Retinal pigment epithelial cell (primary cell): ENCODE measurements at regions not wholly inside any gene's neighbourhood (a gene's known extent, or its start where the extent isn't known, plus 50 kb on each side); places are given as distances from the start of the nearest gene placed in this dataset.

ENCODE experiments used
- DNase-seq: peaks from one replicate; pipeline ENCODE4 v3.0.0-alpha.2; 2010; ENCODE audit warnings: low read depth
- H3K4me3 ChIP-seq: 2 replicates; pipeline ENCODE4 v1.5.1; 2011; ENCODE audit warnings: mild to moderate bottlenecking, low read length, control low read depth, moderate library complexity
- CTCF ChIP-seq: conservative IDR thresholded peaks from 2 replicates; pipeline ENCODE4 v1.5.1; 2011; ENCODE audit warnings: low read depth, low read length, control low read depth, inconsistent platforms

DNA sequence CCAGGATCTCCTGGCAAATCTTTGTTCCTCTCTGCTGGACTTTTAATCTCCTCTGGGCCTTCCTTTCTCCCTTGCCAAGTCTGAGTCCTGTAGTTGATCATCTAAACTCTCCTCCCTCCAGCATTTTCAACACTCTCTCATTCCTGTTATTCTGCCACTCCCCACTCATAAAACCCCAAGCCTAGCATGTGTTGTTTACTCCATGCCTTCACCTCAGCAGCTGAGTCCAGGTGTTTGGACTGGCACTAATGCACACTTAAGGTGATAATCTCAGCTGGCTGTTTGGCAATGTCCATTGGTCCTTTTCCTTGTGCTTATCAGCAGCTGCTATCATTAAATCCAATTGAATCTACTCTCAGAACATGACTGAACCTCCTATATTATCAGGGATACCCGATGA lies 876.8 kb upstream of the TENM4 start:
- DNase-seq = no peak
- no peak overlapping the region for H3K4me3 ChIP-seq
- TF ChIP-seq CTCF = no peak

- no peak for TF ChIP-seq CTCF
- H3K4me3 ChIP-seq = no peak overlapping the region
- no peak for DNase-seq
Observed at GRCh38 chr11:80315200-80315599, 874.4 kb upstream of the TENM4 start.

GRCh38 chr11:80309301-80309700 lies 868.5 kb upstream of the TENM4 start:
- H3K4me3 ChIP-seq = no peak overlapping the region
- DNase-seq = no peak
- no peak for TF ChIP-seq CTCF

DNA sequence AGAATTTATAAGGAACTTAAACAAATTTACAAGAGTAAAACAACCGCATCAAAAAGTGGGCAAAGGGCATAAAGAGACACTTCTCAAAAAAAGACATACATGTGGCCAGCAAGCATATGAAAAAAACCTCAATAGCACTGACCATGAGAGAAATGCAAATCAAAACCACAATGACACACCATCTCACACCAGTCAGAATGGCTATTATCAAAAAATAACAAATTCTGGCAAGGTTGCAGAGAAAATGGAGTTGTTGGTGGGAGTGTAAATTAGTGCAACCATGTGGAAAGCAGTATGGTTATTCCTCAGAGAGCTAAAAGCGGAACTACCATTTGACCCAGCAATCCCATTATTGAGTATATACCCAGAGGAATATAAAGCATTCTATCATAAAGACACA lies 866.8 kb upstream of the TENM4 start:
- no peak for TF ChIP-seq CTCF
- no peak overlapping the region for H3K4me3 ChIP-seq

GRCh38 chr11:80297858-80298632 lies 857.2 kb upstream of the TENM4 start:
- no peak for TF ChIP-seq CTCF
- no peak overlapping the region for H3K4me3 ChIP-seq
- peak; percentile 59 for DNase-seq

More for the DNA sequence above, 866.8 kb upstream of the TENM4 start:
- DNase-seq = no peak

DNA sequence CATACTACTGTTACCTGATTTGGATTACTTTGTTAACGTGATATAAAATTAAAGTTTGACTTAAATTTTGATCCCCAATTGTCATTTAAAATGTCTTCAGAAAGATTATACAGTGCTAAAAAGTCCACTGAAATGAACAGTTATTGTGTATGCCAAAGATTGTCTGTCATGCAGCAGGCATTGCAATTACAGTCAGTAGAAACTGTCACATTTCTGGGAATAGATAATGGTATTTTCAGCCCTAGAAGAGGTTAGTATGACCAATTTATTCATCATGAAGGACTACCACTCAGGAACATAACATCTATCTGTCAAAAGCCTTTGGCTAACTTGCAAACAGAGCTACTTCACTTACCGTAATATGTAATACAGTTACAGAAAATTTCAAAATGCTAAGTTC lies 852.5 kb upstream of the TENM4 start:
- no peak for TF ChIP-seq CTCF
- DNase-seq = no peak
- no peak overlapping the region for H3K4me3 ChIP-seq
